HFFc6 (cell line): ENCODE measurements at regions not wholly inside any gene's neighbourhood (a gene's known extent, or its start where the extent isn't known, plus 50 kb on each side); places are given as distances from the start of the nearest gene placed in this dataset.
"Not testable (repeated sequence)": the region's sequence is repeated elsewhere in the genome, so short reads cannot be mapped to it uniquely, and the experiment has no call there.

Experiments used
- DNase-seq: peaks from one replicate; pipeline ENCODE4 v3.0.0-alpha.2; 2018
- H3K27ac Mint-ChIP-seq: 2 replicates; pipeline ENCODE4 v1.8.0; 2020; ENCODE audit warnings: mild to moderate bottlenecking, mixed read lengths
- H3K27me3 Mint-ChIP-seq: 2 replicates; pipeline ENCODE4 v1.8.0; 2021; ENCODE audit warnings: mild to moderate bottlenecking, moderate library complexity, mixed read lengths; ENCODE audit not compliant: insufficient read depth
- H3K36me3 Mint-ChIP-seq: 2 replicates; pipeline ENCODE4 v1.8.0; 2021; ENCODE audit warnings: low read depth, mixed read lengths
- H3K4me1 Mint-ChIP-seq: 2 replicates; pipeline ENCODE4 v1.8.0; 2020; ENCODE audit warnings: low read depth, mixed read lengths
- H3K4me3 Mint-ChIP-seq: 2 replicates; pipeline ENCODE4 v1.8.0; 2020; ENCODE audit warnings: mild to moderate bottlenecking, moderate library complexity, mixed read lengths
- H3K9me3 Mint-ChIP-seq: 2 replicates; pipeline ENCODE4 v1.8.0; 2020; ENCODE audit warnings: mild to moderate bottlenecking, mixed read lengths
- TF ChIP-seq, protein P1 (sequence below): fragments of 200-600 bp; sonication (generic); IDR thresholded peaks from 2 replicates; pipeline ENCODE4 v1.5.0; 2021; ENCODE audit warnings: antibody characterized with exemption, mild to moderate bottlenecking

DNA sequence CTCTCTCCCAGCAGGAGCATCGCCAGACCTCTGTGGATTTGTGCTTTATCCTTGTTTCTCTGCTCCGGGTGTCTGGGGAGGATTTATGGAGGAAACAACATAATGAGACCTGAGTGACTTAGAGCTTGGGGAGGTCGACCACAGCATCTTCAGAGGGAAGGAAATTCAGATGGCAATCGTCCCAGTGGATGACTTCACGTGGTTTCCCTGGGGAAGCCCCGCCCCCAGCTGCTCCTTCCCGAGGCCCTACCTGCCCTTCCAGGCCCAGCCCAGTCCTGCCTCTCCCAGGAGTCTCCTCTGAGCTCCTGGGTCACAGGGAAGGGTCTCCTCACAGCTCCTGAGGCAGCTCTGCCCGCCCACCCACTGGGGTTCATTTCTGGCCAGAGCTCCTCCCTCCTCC is 430.3 kb upstream of the SULF2 start:
- 0 out of 2 replicates have a peak, but pooled peaks cover 4% of the 10 kb centered on the region for H3K36me3 Mint-ChIP-seq
- no peak overlapping the region for H3K27ac Mint-ChIP-seq
- TF ChIP-seq, protein P1, sequence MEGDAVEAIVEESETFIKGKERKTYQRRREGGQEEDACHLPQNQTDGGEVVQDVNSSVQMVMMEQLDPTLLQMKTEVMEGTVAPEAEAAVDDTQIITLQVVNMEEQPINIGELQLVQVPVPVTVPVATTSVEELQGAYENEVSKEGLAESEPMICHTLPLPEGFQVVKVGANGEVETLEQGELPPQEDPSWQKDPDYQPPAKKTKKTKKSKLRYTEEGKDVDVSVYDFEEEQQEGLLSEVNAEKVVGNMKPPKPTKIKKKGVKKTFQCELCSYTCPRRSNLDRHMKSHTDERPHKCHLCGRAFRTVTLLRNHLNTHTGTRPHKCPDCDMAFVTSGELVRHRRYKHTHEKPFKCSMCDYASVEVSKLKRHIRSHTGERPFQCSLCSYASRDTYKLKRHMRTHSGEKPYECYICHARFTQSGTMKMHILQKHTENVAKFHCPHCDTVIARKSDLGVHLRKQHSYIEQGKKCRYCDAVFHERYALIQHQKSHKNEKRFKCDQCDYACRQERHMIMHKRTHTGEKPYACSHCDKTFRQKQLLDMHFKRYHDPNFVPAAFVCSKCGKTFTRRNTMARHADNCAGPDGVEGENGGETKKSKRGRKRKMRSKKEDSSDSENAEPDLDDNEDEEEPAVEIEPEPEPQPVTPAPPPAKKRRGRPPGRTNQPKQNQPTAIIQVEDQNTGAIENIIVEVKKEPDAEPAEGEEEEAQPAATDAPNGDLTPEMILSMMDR = no peak
- no peak for DNase-seq
- peaks cover 52% of the 10 kb centered on the region for H3K9me3 Mint-ChIP-seq
- no peaks in the 10 kb centered on the region for H3K4me1 Mint-ChIP-seq
- peaks cover 1% of the 10 kb centered on the region for H3K27me3 Mint-ChIP-seq
- H3K4me3 Mint-ChIP-seq = no peak overlapping the region

DNA sequence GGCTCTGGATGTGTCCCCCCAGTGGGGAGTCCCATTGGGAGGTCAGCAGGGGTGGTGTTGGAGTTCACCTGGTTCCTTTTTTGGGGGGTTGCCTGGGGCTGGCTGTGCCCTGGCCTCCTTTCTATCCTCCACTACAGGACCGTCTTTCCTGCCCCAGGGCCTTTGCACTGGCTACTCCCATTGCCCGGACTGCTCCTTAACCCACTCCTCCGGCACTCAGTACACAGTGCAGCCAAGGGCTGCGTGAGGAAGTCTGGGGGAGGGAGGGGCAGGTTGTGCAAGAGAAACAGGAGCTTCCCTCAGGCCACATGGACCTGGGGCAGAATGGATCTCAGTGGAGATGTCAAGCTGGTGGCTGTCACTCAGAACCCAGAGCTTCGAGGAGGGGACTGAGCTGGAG is 429.3 kb upstream of the SULF2 start:
- Mint-ChIP-seq H3K4me3 (no peak overlapping the region), H3K36me3 (0 out of 2 replicates have a peak, but pooled peaks cover 4% of the 10 kb centered on the region), H3K27ac (no peak overlapping the region), H3K9me3 (peaks cover 43% of the 10 kb centered on the region), H3K4me1 (no peaks in the 10 kb centered on the region), H3K27me3 (peaks cover 1% of the 10 kb centered on the region)
- DNase-seq = no peak
- TF ChIP-seq, protein P1 = no peak

DNA sequence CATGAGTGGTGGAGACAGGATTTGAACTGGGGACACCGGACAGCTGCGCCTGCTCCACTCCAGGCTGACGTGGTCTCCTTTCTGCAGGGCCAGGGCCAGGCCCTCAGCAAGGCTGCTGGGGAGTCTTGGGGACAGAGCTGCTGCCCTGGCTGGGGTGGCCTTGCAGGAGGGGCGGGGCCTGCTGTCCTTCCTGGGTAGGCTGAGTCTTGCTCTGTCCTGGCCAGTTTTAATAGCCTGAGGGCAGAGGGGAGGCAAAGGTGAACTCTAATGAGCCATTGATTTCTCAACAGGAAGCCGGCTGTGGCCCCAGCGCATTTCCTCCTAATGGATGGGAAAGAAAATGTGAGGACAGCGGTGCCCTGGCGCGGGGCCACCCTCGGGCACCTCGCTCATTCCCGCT is 428.4 kb upstream of the SULF2 start:
- not testable (repeated sequence) for DNase-seq, H3K36me3 Mint-ChIP-seq, H3K4me1 Mint-ChIP-seq, H3K27ac Mint-ChIP-seq, H3K4me3 Mint-ChIP-seq, H3K27me3 Mint-ChIP-seq
- peaks cover 35% of the 10 kb centered on the region for H3K9me3 Mint-ChIP-seq

DNA sequence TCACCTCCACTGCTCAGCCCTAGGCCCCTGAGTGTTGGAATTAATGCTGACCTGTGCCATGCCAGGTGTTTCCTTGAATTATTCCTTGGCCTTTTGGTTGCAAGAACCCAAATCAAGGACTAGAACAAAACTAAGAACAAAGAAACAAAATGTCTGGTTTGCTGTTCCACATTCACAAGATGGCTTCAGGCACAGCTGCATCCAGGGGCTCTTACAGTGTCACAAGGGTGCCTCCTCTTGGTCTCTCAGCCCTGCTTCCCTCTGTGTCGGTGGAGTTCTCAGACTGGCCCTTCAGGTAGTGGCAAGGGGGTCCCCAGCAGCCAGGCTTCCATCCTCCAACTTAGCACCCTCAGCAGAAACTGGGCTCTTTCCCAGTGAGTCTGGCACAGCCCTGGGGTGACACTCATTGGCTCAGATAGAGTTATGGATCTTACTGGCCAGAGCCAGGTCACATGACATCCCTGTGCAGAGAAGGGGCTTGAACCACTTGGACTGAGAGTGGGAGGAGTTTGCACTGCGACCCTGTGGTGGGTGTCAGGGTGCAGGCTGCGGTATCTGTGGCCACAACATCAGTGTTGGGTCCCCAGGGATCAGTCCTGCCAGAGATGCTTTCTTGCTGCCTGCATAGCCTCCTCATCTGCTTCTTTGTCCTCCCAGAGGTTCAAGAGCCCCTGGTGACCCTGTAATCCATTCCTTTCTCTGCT is 427.7 kb upstream of the SULF2 start:
- H3K27me3 Mint-ChIP-seq = peaks cover 1% of the 10 kb centered on the region
- H3K4me3 Mint-ChIP-seq = no peak overlapping the region
- H3K27ac Mint-ChIP-seq = no peak overlapping the region
- DNase-seq = no peak
- TF ChIP-seq, protein P1 = no peak
- 0 out of 2 replicates have a peak, but pooled peaks cover 4% of the 10 kb centered on the region for H3K36me3 Mint-ChIP-seq
- H3K4me1 Mint-ChIP-seq = no peaks in the 10 kb centered on the region
- peaks cover 29% of the 10 kb centered on the region for H3K9me3 Mint-ChIP-seq

DNA sequence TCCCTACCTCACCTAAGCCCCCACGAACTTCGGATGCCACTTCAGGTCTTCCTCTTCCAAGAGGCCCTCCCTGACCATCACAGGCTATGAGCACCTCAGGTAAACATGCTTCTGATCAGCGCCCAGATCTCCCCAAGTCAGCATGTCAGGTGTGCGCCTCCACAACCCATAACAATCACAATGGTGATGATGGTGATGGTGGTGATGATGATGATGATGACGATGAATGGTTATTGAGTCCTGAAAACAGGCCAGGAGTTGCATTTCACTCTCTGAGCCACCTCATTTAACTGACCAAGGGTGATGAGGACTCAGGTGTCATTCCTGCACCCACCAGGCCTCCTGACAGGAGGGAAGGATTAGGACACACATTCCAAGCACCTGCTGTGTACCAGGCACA is 426.6 kb upstream of the SULF2 start:
- H3K9me3 Mint-ChIP-seq = peaks cover 26% of the 10 kb centered on the region
- DNase-seq = no peak
- H3K27ac Mint-ChIP-seq = no peak overlapping the region
- no peak overlapping the region for H3K4me3 Mint-ChIP-seq
- TF ChIP-seq, protein P1 = no peak
- H3K4me1 Mint-ChIP-seq = no peaks in the 10 kb centered on the region
- H3K27me3 Mint-ChIP-seq = peaks cover 6% of the 10 kb centered on the region
- H3K36me3 Mint-ChIP-seq = no peaks in the 10 kb centered on the region

DNA sequence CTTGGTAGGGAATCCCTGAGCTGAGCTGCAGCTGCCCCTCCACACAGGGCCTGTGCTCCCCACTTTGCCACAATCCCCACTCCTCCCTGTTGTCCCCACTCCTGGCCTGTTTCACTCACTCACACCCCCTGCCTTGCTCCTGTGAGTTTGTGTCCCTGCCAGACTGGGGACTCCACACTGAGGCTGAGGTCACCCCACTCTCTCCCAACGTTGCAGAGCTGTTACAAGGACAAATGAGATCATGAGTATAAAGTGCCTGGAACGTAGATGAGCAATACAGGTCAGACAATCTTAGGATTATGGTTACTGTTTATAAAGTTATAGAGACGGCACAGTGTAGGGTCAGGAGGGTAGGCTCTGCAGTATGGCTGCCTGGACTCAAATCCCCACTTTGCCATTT is 426.0 kb upstream of the SULF2 start:
- Mint-ChIP-seq H3K36me3 (no peaks in the 10 kb centered on the region), H3K9me3 (peaks cover 32% of the 10 kb centered on the region), H3K27me3 (peaks cover 6% of the 10 kb centered on the region), H3K4me1 (no peaks in the 10 kb centered on the region), H3K27ac (no peak overlapping the region), H3K4me3 (no peak overlapping the region)
- DNase-seq = no peak
- TF ChIP-seq, protein P1 = no peak
